ENCODE measurements at regions not wholly inside any gene's neighbourhood (a gene's known extent, or its start where the extent isn't known, plus 50 kb on each side); places are given as distances from the start of the nearest gene placed in this dataset.

GRCh38 chr1:218772575-218772974 lies 401.1 kb upstream of the LYPLAL1 start:
- no peak overlapping the region for H4K5ac ChIP-seq (ENCODE audit: insufficient read length, low read depth, low read length)
- no peak overlapping the region for H3K4me3 ChIP-seq (ENCODE audit: extremely low read depth in 1 of 4, insufficient read depth in 2 of 4, low read depth in 3 of 4, low read length in 4 of 4)
- ChIA-PET CTCF (ENCODE audit: partially characterized antibody) (interaction anchor here (0.7 kb wide), 1 partner anchor 181 kb away, joined by 3 read pairs; no protein-coding TSS in a partner anchor), POLR2A (ENCODE audit: partially characterized antibody) (no interaction called here)
- H2BK120ac ChIP-seq (replicated peaks; ENCODE audit: low read depth, low read length), result no peak overlapping the region
- no peak overlapping the region for H3K9ac ChIP-seq (replicated peaks in 1 of 4; ENCODE audit: extremely low read depth in 1 of 4, low read depth in 3 of 4, low read length in 3 of 4)
- FAIRE-seq (no peak), DNase-seq (ENCODE audit: low read depth in 1 of 2, low spot score in 2 of 2) (no peak)
- H3K79me1 ChIP-seq (ENCODE audit: low read depth, low read length), result no peaks in the 10 kb centered on the region
- no peak overlapping the region for H2BK15ac ChIP-seq (ENCODE audit: low read length)
- no peaks in the 10 kb centered on the region; a peak in 1 of 7 replicates for H3K4me1 ChIP-seq (replicated peaks in 1 of 4; ENCODE audit: control insufficient read depth in 3 of 4, insufficient read depth in 4 of 4, low read length in 3 of 4)
- no peaks in the 10 kb centered on the region for H4K20me1 ChIP-seq (replicated peaks in 1 of 2; ENCODE audit: control insufficient read depth in 1 of 2, insufficient read depth in 2 of 2, low read length in 2 of 2)
- H2BK5ac ChIP-seq (ENCODE audit: low read depth, low read length), result no peak overlapping the region
- no peaks in the 10 kb centered on the region for H3K9me3 ChIP-seq (ENCODE audit: insufficient read depth in 2 of 2, low read depth in 1 of 2, low read length in 1 of 2)
- H4K91ac ChIP-seq (replicated peaks; ENCODE audit: insufficient read length, low read length), result no peak overlapping the region
- no peak overlapping the region for H4K8ac ChIP-seq (ENCODE audit: extremely low read depth, insufficient read depth, low read length)
- H3K27me3 ChIP-seq (replicated peaks in 1 of 4; ENCODE audit: control insufficient read depth in 3 of 4, extremely low read depth in 1 of 4, insufficient read depth in 3 of 4, low read length in 3 of 4), result no peaks in the 10 kb centered on the region
- H2AFZ ChIP-seq (ENCODE audit: low read length), result no peak overlapping the region
- no peak overlapping the region for H3K4me2 ChIP-seq (ENCODE audit: insufficient read depth in 1 of 2, low read depth in 2 of 2, low read length in 2 of 2)
- 89% methylated on average over 6 of the region's 6 CpGs; no CpG with 5 or more reads in 1 of the 2 experiments for WGBS, 2 experiments (ENCODE audit: extremely low coverage in 1 of 2, insufficient coverage in 1 of 2, insufficient read length in 1 of 2, insufficient replicate concordance in 2 of 2, low coverage in 1 of 2, low lambda C conversion rate in 2 of 2, missing lambda C conversion rate in 1 of 2)
- no peaks in the 10 kb centered on the region for H3K23me2 ChIP-seq (ENCODE audit: low read depth, low read length)
- H3K36me3 ChIP-seq (ENCODE audit: control insufficient read depth in 2 of 4, insufficient read depth in 4 of 4, low read length in 3 of 4), result no peaks in the 10 kb centered on the region
- H3K79me2 ChIP-seq (ENCODE audit: control insufficient read depth in 1 of 2, insufficient read depth in 2 of 2, low read length in 2 of 2), result no peaks in the 10 kb centered on the region
- TF ChIP-seq CTBP2 (IDR thresholded peaks at IDR 0.05; ENCODE audit: borderline replicate concordance, insufficient read depth, insufficient read length, low read length), result no peak
- no peak for TF ChIP-seq HDAC2 (IDR thresholded peaks at IDR 0.05; ENCODE audit: borderline replicate concordance in 1 of 2, low read depth in 2 of 2, low read length in 2 of 2)
- TF ChIP-seq CBX8 (IDR thresholded peaks at IDR 0.05; ENCODE audit: borderline replicate concordance, low read depth, low read length), result no peak
- TF ChIP-seq GTF2F1 (IDR thresholded peaks at IDR 0.05; ENCODE audit: borderline replicate concordance, low read depth, low read length), result no peak
- TF ChIP-seq YY1 (IDR thresholded peaks at IDR 0.05; ENCODE audit: low read depth, low read length), result no peak
- TF ChIP-seq PHF8 (conservative IDR thresholded peaks at IDR 0.05; ENCODE audit: low read depth, low read length), result no peak
- TF ChIP-seq KDM4A (IDR thresholded peaks at IDR 0.05; ENCODE audit: low read depth, low read length, severe bottlenecking), result no peak
- no peak for TF ChIP-seq SP1 (IDR thresholded peaks at IDR 0.05; ENCODE audit: low read depth, low read length)
- no peak for TF ChIP-seq SP2 (IDR thresholded peaks at IDR 0.05; ENCODE audit: low read length)
- no peak for TF ChIP-seq TBP (IDR thresholded peaks at IDR 0.05; ENCODE audit: low read depth, low read length)
- TF ChIP-seq SIN3A (conservative IDR thresholded peaks at IDR 0.05 in 1 of 2, IDR thresholded peaks at IDR 0.05 in 1 of 2; ENCODE audit: low read depth in 1 of 2, low read length in 2 of 2), result no peak
- no peak overlapping the region for H2BK20ac ChIP-seq (ENCODE audit: low read length)
- H2AK5ac ChIP-seq (ENCODE audit: low read depth, low read length), result no peak overlapping the region
- H3K14ac ChIP-seq (ENCODE audit: insufficient read length), result no peak overlapping the region
- no peak overlapping the region for H3K56ac ChIP-seq (replicated peaks; ENCODE audit: insufficient read length, low read depth, low read length)
- H2BK12ac ChIP-seq (ENCODE audit: low read depth, low read length), result no peak overlapping the region
- no peak overlapping the region for H3K4ac ChIP-seq (replicated peaks; ENCODE audit: insufficient read length, low read depth, low read length)
- H3K27ac ChIP-seq (ENCODE audit: low read depth, low read length), result no peak overlapping the region
- H3K23ac ChIP-seq (ENCODE audit: insufficient read length), result no peak overlapping the region
- no peak overlapping the region for H3K18ac ChIP-seq (ENCODE audit: extremely low read depth, low read length)
